ENCODE measurements at regions not wholly inside any gene's neighbourhood (a gene's known extent, or its start where the extent isn't known, plus 50 kb on each side); places are given as distances from the start of the nearest gene placed in this dataset.
A peak's percentile ranks its signal among the peaks of the same experiment; 100 is the strongest.

DNA sequence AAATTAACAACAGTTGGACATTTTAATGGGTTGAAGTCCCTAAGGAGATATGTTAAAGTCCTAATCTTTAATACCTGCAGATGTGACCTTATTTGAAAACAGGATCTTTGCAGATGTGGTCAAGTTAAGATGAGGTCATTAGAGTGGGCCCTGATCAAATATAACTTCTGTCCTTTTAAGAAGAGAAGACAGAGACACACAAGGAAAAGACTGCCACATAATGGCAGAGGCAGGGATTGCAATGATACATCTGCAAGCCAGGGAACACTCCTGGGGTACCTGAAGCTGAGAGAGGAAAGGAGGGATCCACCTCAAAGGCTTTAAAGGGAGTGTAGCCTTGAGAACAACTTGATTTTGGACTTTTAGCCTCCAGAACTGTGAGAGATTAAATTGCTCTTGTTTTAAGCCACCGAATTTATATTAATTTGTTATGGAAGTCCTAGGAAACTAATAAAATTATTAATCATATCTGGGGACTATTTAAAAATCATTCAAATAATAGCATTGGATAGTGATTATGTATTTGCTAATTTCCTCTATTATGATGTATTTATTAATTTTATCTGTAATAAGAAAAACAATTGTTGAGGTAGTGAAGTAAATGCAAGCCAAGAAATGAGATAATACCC, 700.0 kb upstream of the PCDH15 start:
- DNase-seq = no peak

DNA sequence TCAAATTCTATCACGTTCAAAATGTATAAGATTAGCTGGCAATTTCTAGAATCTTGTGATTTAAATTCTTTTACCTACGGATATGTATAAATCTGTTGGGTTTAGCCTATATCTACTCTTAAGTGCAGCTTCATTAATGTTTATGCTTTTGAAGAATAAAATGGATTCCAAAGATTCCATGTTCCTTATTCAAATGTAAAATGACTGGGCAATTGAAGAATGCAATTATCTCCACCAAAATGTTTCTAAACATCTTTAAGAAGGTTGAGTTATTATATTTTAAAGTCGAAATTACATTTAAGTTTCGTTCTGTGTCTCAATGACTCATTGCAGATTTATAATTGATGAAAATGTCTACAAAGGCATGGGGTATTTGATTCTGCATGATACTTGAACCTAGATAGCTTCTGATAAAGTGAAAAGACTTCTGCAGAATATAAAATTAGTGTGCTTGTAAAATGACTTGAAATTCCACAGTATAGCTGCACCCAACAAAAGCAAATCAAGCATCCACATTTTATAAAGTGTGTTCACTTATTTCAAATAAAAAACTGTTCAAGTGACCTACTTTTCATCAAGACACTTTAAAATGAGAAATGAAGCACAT, 697.0 kb upstream of the PCDH15 start:
- no peak for DNase-seq

GRCh38 chr10:55495555-55495954, 694.5 kb upstream of the PCDH15 start:
- no peak for DNase-seq

- no peak for DNase-seq
Measured at GRCh38 chr10:55491712-55492111, 690.7 kb upstream of the PCDH15 start.

DNA sequence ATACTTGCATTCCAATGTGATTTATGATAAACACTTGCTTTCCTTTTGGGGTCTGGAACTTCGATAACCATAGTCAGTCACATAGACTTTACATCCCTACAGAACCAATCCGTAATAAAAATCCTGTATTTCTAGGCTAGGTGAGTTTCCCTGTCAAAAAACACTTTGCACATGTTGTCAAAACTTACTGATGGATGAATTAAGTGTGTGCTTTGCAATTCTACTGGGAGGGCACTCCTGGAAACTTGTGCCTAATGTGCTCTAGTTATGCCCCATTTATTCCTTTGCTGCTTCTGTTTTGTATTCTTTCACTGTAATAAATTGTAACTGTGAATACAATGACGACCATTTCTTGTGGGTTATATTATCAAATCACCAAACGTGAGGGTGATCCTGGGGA, 684.8 kb upstream of the PCDH15 start:
- no peak for DNase-seq

GRCh38 chr10:55476129-55476528, 675.1 kb upstream of the PCDH15 start:
- DNase-seq = no peak

DNA sequence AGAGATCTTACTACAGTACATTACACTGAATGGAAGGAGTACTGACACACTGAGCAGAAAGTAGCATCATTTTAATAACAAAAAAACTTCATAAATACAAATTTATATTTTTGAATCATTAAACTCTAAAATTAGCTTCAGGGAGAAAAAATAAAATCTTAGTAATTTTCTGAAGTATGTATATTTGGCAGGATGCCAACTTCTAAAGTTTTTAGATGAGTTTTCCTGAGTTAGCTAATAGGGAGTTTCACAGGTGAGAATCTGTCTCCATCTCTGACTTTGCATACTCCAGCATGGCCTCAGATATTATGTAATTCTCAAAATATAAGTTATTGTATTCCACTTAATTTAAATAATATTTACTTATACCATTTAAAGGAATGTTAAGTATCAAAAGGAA, 673.2 kb upstream of the PCDH15 start:
- DNase-seq = no peak

DNA sequence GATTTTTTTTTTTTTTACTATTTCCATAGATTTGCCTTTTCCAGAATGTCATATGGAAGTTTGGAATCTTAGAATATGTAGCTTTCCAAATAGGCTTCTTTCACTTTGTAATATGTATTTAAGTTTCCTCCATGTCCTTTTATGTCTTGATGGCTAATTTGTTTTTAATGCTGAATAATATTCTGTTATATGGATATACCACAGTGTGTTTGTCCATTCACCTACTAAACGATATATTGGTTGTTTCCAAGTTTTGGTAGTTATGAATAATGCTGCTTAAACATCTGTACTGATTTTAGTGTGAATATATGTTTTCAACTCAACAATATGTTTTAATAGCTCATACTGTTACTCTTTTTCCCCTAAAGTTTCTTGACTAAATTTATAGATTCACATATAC, 669.8 kb upstream of the PCDH15 start:
- DNase-seq = no peak

GRCh38 chr10:55466806-55467504, 665.9 kb upstream of the PCDH15 start:
- DNase-seq = no peak

GRCh38 chr10:55464083-55464482, 663.1 kb upstream of the PCDH15 start:
- DNase-seq = no peak

DNA sequence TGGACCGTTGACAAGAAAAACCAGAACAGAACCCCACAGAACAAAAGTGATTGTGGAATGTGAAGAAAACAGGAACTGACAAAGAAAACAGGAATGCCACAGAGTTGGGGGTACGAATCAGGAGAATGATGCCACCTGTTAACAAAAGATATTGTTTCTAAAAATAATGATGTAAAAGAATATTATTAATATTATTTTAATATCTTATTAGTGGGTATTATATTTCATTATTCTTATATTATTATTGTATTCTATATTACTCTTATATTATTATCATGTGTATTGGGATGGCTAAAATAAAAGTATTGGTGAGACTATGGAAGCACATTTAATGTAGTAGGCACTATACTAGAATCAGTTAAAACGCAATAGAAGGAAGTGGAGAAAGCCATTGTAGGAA, 659.0 kb upstream of the PCDH15 start:
- no peak for DNase-seq

DNA sequence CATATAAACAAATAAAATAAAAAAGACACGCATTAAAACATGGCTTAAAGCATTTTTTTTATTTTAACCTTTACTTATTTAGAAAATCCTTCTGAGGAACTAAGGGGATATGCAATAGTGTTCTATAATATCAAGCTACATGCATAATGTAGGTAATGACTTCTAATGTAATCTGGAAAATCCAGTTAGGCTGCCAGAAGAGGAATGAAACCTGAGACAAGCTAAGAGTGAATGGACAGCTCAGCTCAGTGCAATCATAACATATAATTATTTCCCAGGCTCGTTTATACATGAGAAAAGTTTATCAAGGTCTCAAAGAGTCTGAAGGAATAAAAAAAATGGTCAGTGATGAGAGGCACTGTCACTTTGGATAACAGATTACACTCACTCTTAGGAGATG, 649.0 kb upstream of the PCDH15 start:
- no peak for DNase-seq

- DNase-seq = no peak
Measured at GRCh38 chr10:55446441-55447002, 645.5 kb upstream of the PCDH15 start.

DNA sequence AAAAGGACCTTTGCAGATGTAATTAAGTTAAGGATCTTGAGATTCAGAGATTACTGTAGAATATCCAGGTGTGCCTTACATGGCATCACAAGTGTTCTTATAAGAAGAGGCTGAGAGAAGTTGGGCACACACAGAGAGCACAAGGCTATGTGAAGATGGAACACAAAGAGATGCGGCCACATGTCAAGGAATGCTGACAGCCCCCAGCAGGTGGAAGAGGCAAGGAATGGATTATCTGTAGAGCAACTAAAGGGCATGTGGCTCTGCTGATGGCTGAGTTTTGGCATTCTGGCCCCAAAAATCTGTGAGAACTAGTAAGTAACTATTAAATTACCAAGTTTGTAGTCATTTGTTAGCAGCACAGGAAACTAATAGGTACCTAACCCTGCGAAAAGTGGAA, 640.7 kb upstream of the PCDH15 start:
- no peak for DNase-seq

DNA sequence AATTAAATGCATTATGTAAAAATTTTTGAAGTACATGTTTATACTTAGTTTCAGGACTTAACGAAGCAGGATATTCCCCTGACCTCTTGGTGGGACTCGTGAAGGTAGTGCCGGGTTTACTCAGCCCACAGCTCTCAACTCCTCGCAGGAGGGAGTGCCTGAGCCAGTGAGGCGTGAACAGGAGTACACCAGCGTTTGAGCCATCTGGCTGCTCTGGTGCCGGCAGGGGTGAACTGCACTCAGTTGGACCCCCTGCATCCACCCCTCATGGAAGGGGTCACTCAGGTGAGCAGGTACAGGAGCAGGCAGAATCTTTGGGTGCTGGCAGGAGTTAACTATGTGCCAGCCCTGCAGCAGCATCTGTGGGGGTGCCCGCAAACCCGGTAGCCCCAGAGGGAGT, 625.1 kb upstream of the PCDH15 start:
- DNase-seq = no peak

- peak; percentile 30 for DNase-seq
Measured at GRCh38 chr10:55410415-55410885, 609.4 kb upstream of the PCDH15 start.

DNA sequence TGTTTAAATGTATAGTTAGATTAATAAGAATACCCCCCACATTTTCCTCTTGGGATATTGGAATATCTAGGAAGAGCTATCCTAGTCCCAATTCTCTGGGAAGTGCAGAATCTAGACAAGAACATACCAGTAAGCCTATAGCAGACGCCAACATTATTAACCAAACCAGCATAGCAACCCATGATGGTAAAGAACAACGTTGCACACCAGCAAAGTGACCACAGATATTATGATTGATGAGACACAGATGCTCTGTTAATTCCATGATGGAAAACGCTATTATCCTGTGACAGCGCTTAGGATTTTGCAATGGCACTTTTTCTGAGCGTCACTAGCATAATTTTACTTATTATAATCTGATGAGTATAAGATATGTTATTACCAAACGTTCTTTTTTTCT, 603.1 kb upstream of the PCDH15 start:
- DNase-seq = no peak

- DNase-seq = no peak
Measured at GRCh38 chr10:55400075-55400849, 599.2 kb upstream of the PCDH15 start.

GRCh38 chr10:55398497-55398882, 597.5 kb upstream of the PCDH15 start:
- DNase-seq = no peak

DNA sequence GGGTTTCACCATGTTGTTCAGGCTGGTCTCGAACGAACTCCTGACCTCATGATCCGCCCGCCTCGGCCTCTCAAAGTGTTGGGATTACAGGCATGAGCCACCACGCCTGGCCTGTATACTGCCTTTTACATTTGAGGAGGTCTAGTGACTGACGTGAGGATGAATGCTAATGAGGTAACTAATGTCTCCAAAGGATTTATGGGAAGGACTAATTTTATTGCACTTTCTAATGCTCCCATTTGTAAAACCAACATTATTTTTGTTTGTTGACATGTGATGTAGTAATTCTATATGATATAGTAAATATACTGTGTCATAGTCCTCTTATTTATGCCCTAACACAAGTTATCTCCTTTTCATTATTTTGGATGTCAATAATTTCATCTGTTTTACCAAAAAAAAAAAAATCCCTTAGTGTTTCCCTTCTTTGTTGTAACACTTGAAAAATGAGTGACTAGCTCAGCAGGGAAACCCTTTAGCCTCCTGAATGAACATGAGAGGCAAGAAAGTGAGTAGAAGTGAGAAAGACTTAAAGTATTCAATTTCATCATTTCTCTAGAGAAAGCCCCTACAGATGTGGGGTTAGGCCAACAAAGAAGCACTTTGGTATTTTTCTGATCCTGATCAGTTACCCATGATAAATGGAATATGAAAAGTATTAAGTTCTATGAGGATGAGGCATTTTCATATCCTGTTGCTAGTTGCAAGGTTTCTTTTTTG, 596.9 kb upstream of the PCDH15 start:
- DNase-seq = no peak

DNA sequence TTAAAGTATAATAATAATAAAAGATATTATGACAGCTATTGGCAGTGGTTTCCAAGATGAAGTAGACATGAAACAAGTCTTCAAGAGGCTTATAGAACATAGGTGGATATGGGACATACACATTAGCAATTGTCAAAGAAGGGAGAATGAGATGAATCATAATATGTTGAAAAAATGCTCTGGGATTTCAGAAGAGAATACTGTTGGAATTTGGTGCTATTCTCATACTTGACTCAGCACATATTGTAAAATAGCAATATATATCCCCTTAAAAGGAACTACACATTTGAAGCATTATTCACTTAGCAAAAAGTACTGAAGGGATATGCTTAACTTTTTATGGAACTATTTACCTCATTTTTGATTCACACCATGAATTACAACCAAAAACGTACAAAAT, 577.2 kb upstream of the PCDH15 start:
- no peak for DNase-seq

- no peak for DNase-seq
Measured at GRCh38 chr10:55374917-55375316, 573.9 kb upstream of the PCDH15 start.
